Tibial nerve (tissue), 4 donors: ENCODE measurements at regions not wholly inside any gene's neighbourhood (a gene's known extent, or its start where the extent isn't known, plus 50 kb on each side); places are given as distances from the start of the nearest gene placed in this dataset.

Experiments used
- EP300 ChIP-seq, 2 donors: sonication (generic); formaldehyde crosslinking; IDR thresholded peaks; one replicate each; pipeline ENCODE4 v1.6.1; 2017; ENCODE audit warnings: antibody characterized with exemption in 2 of 2, mild to moderate bottlenecking in 1 of 2
- POLR2A ChIP-seq, 2 donors: fragments of 450-650 bp; IDR thresholded peaks; one replicate each; pipeline ENCODE4 v1.6.1; 2017; ENCODE audit warnings: antibody characterized with exemption in 2 of 2, mild to moderate bottlenecking in 2 of 2, moderate library complexity in 2 of 2
- TF ChIP-seq, protein P1 (sequence below), 5 experiments: fragments of 200-600 bp in 3 of 5; fragments of 450-650 bp in 2 of 5; sonication (generic) in 3 of 5; IDR thresholded peaks; one replicate each; pipeline ENCODE4 v1.5.1; 2016 to 2019; ENCODE audit warnings: antibody characterized with exemption in 5 of 5, mild to moderate bottlenecking in 3 of 5, moderate library complexity in 2 of 5

DNA sequence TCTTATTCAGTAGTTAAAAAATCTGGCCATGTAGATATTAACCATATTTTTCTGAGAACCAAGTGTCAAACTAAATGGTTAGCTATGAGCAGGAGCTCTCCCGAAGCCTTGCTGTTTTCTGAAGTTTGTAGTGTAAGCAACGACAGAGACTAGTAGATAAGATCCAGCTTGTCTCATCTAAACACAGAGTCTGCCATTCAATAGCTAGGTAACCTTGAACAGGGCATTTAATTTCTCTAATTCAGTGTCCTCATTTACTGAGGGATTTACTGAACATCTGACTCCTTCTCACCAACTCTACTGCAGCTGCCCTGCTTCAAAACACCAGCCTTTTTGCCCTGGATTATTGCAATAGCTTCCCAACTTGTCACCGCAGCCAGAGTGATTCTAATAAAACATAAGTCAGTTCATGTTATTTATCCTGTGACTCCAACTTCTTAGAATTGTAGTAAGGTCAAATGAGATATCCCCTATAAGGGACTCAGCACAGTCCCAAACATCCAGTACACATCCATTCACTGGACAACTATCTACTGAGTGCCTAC is 337.0 kb downstream of the PLK2 start:
- TF ChIP-seq, protein P1, sequence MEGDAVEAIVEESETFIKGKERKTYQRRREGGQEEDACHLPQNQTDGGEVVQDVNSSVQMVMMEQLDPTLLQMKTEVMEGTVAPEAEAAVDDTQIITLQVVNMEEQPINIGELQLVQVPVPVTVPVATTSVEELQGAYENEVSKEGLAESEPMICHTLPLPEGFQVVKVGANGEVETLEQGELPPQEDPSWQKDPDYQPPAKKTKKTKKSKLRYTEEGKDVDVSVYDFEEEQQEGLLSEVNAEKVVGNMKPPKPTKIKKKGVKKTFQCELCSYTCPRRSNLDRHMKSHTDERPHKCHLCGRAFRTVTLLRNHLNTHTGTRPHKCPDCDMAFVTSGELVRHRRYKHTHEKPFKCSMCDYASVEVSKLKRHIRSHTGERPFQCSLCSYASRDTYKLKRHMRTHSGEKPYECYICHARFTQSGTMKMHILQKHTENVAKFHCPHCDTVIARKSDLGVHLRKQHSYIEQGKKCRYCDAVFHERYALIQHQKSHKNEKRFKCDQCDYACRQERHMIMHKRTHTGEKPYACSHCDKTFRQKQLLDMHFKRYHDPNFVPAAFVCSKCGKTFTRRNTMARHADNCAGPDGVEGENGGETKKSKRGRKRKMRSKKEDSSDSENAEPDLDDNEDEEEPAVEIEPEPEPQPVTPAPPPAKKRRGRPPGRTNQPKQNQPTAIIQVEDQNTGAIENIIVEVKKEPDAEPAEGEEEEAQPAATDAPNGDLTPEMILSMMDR (IDR thresholded peaks at IDR 0.05): no peak
- TF ChIP-seq POLR2A (IDR thresholded peaks at IDR 0.05): no peak
- TF ChIP-seq EP300 (IDR thresholded peaks at IDR 0.05): no peak
